ENCODE measurements at regions not wholly inside any gene's neighbourhood (a gene's known extent, or its start where the extent isn't known, plus 50 kb on each side); places are given as distances from the start of the nearest gene placed in this dataset.
"Not testable (repeated sequence)": the region's sequence is repeated elsewhere in the genome, so short reads cannot be mapped to it uniquely, and the experiment has no call there.

GRCh38 chr11:134588460-134589110 is 176.5 kb upstream of the B3GAT1 start:
- not testable (repeated sequence) for DNase-seq (ENCODE audit: low spot score)

- no peak for DNase-seq (ENCODE audit: low spot score)
Observed at GRCh38 chr11:134587345-134587744, 175.3 kb upstream of the B3GAT1 start.

- DNase-seq (ENCODE audit: low spot score): no peak
Observed at GRCh38 chr11:134586726-134587125, 174.7 kb upstream of the B3GAT1 start.

- DNase-seq (ENCODE audit: low spot score): no peak
Observed at GRCh38 chr11:134585666-134586610, 173.9 kb upstream of the B3GAT1 start.

- no peak for DNase-seq (ENCODE audit: low spot score)
Observed at GRCh38 chr11:134584706-134585445, 172.8 kb upstream of the B3GAT1 start.

GRCh38 chr11:134584001-134584561 is 172.0 kb upstream of the B3GAT1 start:
- DNase-seq (ENCODE audit: low spot score): no peak

- DNase-seq (ENCODE audit: low spot score): no peak
Observed at GRCh38 chr11:134583397-134583990, 171.5 kb upstream of the B3GAT1 start.

- no peak for DNase-seq (ENCODE audit: low spot score)
Observed at GRCh38 chr11:134582770-134583095, 170.7 kb upstream of the B3GAT1 start.

GRCh38 chr11:134581966-134582769 is 170.1 kb upstream of the B3GAT1 start:
- DNase-seq (ENCODE audit: low spot score): no peak

GRCh38 chr11:134581121-134581626 is 169.1 kb upstream of the B3GAT1 start:
- no peak for DNase-seq (ENCODE audit: low spot score)

- no peak for DNase-seq (ENCODE audit: low spot score)
Observed at GRCh38 chr11:134580610-134580975, 168.6 kb upstream of the B3GAT1 start.

- no peak for DNase-seq (ENCODE audit: low spot score)
Observed at GRCh38 chr11:134579724-134580609, 167.9 kb upstream of the B3GAT1 start.

GRCh38 chr11:134578807-134579723 is 167.0 kb upstream of the B3GAT1 start:
- DNase-seq (ENCODE audit: low spot score): no peak

GRCh38 chr11:134577751-134578395 is 165.8 kb upstream of the B3GAT1 start:
- no peak for DNase-seq (ENCODE audit: low spot score)

- no peak for DNase-seq (ENCODE audit: low spot score)
Observed at GRCh38 chr11:134576721-134577171, 164.7 kb upstream of the B3GAT1 start.

GRCh38 chr11:134576286-134576685 is 164.2 kb upstream of the B3GAT1 start:
- no peak for DNase-seq (ENCODE audit: low spot score)

- no peak for DNase-seq (ENCODE audit: low spot score)
Observed at GRCh38 chr11:134575504-134576230, 163.6 kb upstream of the B3GAT1 start.

- no peak for DNase-seq (ENCODE audit: low spot score)
Observed at GRCh38 chr11:134574947-134575346, 162.9 kb upstream of the B3GAT1 start.

Measured in hepatic stellate cell (primary cell).